ENCODE measurements at regions not wholly inside any gene's neighbourhood (a gene's known extent, or its start where the extent isn't known, plus 50 kb on each side); places are given as distances from the start of the nearest gene placed in this dataset.

- no peak for TF ChIP-seq POLR2A (IDR thresholded peaks at IDR 0.05)
- no peak for TF ChIP-seq CTCF (IDR thresholded peaks at IDR 0.05)
Measured at GRCh38 chr3:25355998-25356397, 72.1 kb upstream of the RARB start.

Measured in right lobe of liver (tissue), 4 donors.